DOHH2 (cell line): ENCODE measurements at regions not wholly inside any gene's neighbourhood (a gene's known extent, or its start where the extent isn't known, plus 50 kb on each side); places are given as distances from the start of the nearest gene placed in this dataset.

ENCODE experiments used
- H3F3A ChIP-seq: fragments of 200-600 bp; sonication (generic), shearing (Covaris generic); 2 replicates; pipeline ENCODE4 v1.6.0; 2016; ENCODE audit warnings: antibody characterized with exemption, mild to moderate bottlenecking; ENCODE audit not compliant: control insufficient read depth, insufficient read depth
- H3K27ac ChIP-seq: fragments of 200-600 bp; sonication (generic); 2 replicates; pipeline ENCODE4 v1.5.1; 2014; ENCODE audit warnings: low read depth, mild to moderate bottlenecking, low read length, moderate library complexity
- H3K27me3 ChIP-seq: fragments of 200-600 bp; sonication (generic); 2 replicates; pipeline ENCODE4 v1.6.1; 2014; ENCODE audit warnings: mild to moderate bottlenecking, low read length, mixed read lengths; ENCODE audit not compliant: control insufficient read depth
- H3K36me3 ChIP-seq: fragments of 200-600 bp; sonication (generic); 2 replicates; pipeline ENCODE4 v1.6.1; 2014; ENCODE audit warnings: mild to moderate bottlenecking, low read length, moderate library complexity, mixed read lengths; ENCODE audit not compliant: control insufficient read depth
- H3K4me1 ChIP-seq: fragments of 200-600 bp; sonication (generic); 2 replicates; pipeline ENCODE4 v1.6.1; 2014; ENCODE audit warnings: mild to moderate bottlenecking, low read length, mixed read lengths; ENCODE audit not compliant: control insufficient read depth
- H3K4me2 ChIP-seq: fragments of 200-600 bp; sonication (generic); 2 replicates; pipeline ENCODE4 v1.6.0; 2014; ENCODE audit warnings: mild to moderate bottlenecking, low read length, moderate library complexity
- H3K4me3 ChIP-seq: fragments of 200-600 bp; sonication (generic); 2 replicates; pipeline ENCODE4 v1.5.1; 2014; ENCODE audit warnings: mild to moderate bottlenecking, low read length, mixed read lengths
- H3K79me2 ChIP-seq: fragments of 200-600 bp; sonication (generic); 2 replicates; pipeline ENCODE4 v1.6.1; 2014; ENCODE audit warnings: mild to moderate bottlenecking, low read length, mixed read lengths; ENCODE audit not compliant: control insufficient read depth
- H3K9me2 ChIP-seq: fragments of 200-600 bp; sonication (generic); replicated peaks from 2 replicates; pipeline ENCODE4 v1.6.1; 2014; ENCODE audit warnings: mild to moderate bottlenecking, low read length, mixed read lengths; ENCODE audit not compliant: control insufficient read depth
- H3K9me3 ChIP-seq: fragments of 200-600 bp; sonication (generic); 2 replicates; pipeline ENCODE4 v1.6.1; 2014; ENCODE audit warnings: antibody characterized with exemption, low read length, mixed read lengths; ENCODE audit not compliant: control insufficient read depth, insufficient read depth
- H4K20me1 ChIP-seq: fragments of 200-600 bp; sonication (generic); 2 replicates; pipeline ENCODE4 v1.6.0; 2014; ENCODE audit warnings: low read depth, mild to moderate bottlenecking, antibody characterized with exemption, low read length, moderate library complexity; ENCODE audit not compliant: control insufficient read depth, insufficient read depth
- CTCF ChIP-seq: fragments of 200-600 bp; sonication (generic); IDR thresholded peaks from one replicate; pipeline ENCODE4 v1.5.1; 2014; ENCODE audit warnings: antibody characterized with exemption, mild to moderate bottlenecking, low read depth, low read length; ENCODE audit not compliant: poor library complexity, severe bottlenecking
- EZH2phosphoT487 ChIP-seq: fragments of 200-600 bp; sonication (generic); IDR thresholded peaks from 2 replicates; pipeline ENCODE4 v1.6.1; 2017; ENCODE audit warnings: borderline replicate concordance, mild to moderate bottlenecking, antibody characterized with exemption, low read length, moderate library complexity, mixed read lengths

GRCh38 chr12:29088611-29089219 is 60.4 kb upstream of the FAR2 start:
- Histone ChIP-seq H4K20me1 (no peaks in the 10 kb centered on the region), H3K4me1 (no peaks in the 10 kb centered on the region), H3K79me2 (no peaks in the 10 kb centered on the region), H3K9me3 (no peaks in the 10 kb centered on the region), H3K36me3 (no peaks in the 10 kb centered on the region), H3K4me3 (no peak overlapping the region), H3K27ac (no peak overlapping the region), H3K4me2 (no peak overlapping the region), H3F3A (no peaks in the 10 kb centered on the region), H3K9me2 (no peaks in the 10 kb centered on the region), H3K27me3 (no peaks in the 10 kb centered on the region)
- TF ChIP-seq EZH2phosphoT487 (no peak), CTCF (peak; percentile 36)
